ENCODE measurements at regions not wholly inside any gene's neighbourhood (a gene's known extent, or its start where the extent isn't known, plus 50 kb on each side); places are given as distances from the start of the nearest gene placed in this dataset.
A peak's percentile ranks its signal among the peaks of the same experiment; 100 is the strongest.

DNA sequence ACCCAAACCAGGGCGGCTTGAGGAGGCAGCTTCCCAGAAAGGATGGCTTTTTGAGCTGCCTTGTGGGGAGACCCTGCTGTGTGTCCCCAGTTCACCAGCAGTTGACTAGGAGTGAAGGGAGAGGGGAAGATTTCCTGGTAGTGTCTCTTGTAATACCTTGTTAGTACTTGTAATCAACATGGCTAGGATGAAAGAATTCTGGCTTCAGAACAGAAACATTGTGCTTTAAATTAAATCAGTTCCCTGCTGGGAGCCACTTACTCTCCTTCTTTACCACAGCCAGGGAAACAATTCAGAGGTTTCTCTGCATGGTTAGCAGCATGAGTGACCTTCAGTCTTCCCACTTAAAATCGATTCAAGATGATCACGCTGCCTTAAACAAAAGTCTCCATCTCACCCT lies 525.4 kb upstream of the ID4 start:
- no peak for TF ChIP-seq JUND (IDR thresholded peaks at IDR 0.05; ENCODE audit: low read depth)
- DNase-seq (ENCODE audit: low read depth in 1 of 2, low spot score in 1 of 2), result no peak
- in situ Hi-C loops (cut with HindIII; ENCODE audit: low pct_unique_long_range_greater_than_20kb, low sequenced_read_pairs), result no loop called here

DNA sequence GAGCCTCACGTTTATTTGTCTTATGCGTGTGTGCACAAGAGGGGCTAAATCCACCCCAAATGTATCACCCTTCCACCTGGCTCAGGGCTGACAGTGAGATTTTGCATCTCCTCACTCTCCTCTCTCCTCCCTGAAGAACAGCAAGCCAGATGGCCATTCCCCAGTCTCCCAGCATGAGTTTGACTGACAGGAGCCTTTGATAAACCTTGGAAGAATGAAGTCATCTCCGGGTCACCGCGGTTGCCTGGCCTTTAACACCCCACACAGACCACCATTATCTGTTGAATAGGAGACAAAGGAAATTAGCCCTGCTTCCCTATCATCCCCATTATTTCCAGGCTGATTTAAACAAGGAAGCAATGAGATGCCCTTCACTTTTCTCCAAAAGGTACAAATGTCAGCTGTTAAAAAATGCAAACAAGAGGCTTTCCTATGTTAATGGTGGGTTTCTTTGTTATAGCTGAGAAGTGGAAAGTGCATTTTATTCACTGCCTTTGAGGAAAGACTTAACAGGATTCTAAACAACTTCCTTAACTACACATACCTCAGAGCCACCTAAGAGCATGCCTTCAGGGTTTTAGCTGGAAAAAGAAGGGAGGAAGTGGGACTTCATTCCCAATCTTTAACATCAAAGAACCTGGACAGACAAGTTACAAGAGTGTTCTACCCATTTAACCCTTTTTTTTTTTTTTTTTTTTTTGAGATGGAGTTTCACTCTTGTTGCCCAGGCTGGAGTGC lies 524.8 kb upstream of the ID4 start:
- no peak for DNase-seq (ENCODE audit: low read depth in 1 of 2, low spot score in 1 of 2)
- in situ Hi-C loops (cut with HindIII; ENCODE audit: low pct_unique_long_range_greater_than_20kb, low sequenced_read_pairs), result no loop called here
- no peak for TF ChIP-seq JUND (IDR thresholded peaks at IDR 0.05; ENCODE audit: low read depth)

DNA sequence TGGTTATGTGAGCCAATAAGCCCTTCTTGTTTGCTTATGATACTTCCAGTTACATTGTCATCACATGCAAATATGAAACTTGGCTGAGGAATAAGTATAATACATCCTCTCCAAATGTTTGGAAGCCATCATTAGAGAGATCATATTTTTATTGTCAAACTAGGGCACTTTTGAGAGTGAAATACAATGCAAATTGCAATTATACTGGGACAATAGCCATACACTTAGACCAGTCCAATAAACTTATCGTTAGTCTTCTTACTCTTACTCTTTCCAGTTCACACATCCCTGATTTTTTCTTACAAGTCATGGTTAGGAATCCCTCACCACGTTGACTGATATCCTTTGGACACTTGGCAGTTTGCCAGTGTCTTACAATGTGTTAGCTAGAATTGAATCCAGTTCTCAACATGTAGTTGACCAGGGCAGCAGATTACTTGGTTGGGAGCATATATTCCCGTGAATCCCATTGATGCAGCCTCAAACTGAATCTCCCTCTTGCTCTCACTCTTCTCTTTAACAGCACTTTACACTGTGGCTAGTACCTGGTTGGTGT lies 519.7 kb upstream of the ID4 start:
- in situ Hi-C loops (cut with HindIII; ENCODE audit: low pct_unique_long_range_greater_than_20kb, low sequenced_read_pairs), result no loop called here
- DNase-seq (ENCODE audit: low read depth in 1 of 2, low spot score in 1 of 2), result no peak

DNA sequence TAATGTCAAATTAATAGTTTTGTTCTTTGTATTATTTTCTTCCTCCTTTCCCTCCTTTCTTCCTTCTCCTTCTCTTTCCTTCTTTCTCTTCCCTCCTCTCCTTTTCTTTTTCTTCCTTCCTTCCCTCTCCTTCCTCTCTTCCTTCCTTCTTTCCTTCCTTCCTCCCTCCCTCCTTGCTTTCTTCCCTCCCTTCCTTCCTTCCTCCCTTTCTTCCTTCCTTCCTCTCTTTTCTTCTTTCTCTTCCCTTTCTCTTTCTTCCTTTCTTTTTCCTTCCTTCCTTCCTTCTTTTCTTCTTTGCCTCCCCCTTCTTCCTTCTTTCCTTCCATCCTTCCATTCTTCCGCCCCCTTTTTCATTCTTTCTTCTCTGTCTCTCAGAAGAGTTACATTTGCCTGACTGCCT lies 518.2 kb upstream of the ID4 start:
- no peak for TF ChIP-seq JUND (IDR thresholded peaks at IDR 0.05; ENCODE audit: low read depth)
- in situ Hi-C loops (cut with HindIII; ENCODE audit: low pct_unique_long_range_greater_than_20kb, low sequenced_read_pairs), result no loop called here

More for the DNA sequence above, 519.7 kb upstream of the ID4 start:
- TF ChIP-seq JUND (IDR thresholded peaks at IDR 0.05; ENCODE audit: low read depth), result no peak

DNA sequence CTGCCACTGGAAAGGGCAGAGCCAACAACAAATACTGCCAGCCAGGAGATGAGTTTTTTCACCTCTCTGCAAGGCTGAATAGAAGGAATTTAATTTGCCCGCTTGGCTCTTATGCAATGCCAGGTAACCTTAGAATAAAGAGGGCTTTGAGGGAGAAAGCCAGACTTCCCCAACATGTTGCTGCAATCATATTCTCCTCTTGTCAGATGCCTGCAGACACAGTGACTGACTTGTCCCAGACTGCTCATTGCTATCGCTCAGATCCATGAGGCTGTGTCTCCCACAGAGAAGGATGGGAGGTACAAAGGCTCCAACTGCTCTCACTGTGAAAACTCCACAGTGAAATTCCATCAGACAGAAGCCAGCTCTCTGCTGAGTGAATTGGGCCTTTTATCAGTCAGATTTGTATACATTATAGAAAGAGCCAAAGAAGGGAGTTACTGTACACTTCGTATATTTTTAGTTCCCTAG lies 517.0 kb upstream of the ID4 start:
- in situ Hi-C loops (cut with HindIII; ENCODE audit: low pct_unique_long_range_greater_than_20kb, low sequenced_read_pairs), result no loop called here
- DNase-seq (ENCODE audit: low read depth in 1 of 2, low spot score in 1 of 2), result no peak

More for the DNA sequence above, 518.2 kb upstream of the ID4 start:
- no peak for DNase-seq (ENCODE audit: low read depth in 1 of 2, low spot score in 1 of 2)

DNA sequence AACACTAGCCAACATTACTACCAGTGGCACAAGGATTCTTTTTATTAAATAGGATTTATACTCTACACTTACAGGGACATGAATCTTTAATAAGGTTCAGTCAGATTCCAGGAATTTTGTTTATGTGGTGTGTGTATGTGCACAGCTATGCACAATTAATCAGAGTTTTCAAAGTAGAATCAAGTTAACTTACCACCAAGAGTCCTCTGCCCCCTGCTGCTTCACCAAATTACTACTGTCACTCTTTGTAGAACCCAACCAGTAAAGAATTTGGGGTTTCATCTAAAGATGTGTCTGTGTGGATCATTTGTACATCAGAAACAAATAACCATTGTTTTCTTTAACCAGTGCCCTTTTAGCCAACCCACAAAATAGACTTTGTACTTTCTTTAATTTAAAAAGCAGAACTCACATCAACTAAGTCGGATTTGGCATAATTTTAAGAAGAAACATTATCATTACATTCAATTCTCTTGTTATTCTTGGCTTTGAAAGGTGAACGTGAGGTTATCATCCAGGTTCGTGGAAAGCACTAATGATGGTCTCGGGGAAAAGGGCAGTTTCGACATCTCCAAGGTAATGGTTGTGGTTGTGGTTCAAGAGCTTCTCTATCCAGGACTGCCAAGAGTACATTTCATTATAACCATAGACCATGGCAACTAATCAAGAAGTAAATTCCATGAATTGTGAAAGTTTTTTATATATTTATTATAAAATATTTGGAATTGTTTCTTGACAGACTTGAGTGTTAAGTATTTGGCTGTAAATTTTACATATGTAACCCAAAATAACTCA lies 514.3 kb upstream of the ID4 start:
- peak in 1 of 2 experiments; percentile 43 for DNase-seq (ENCODE audit: low read depth in 1 of 2, low spot score in 1 of 2)
- in situ Hi-C loops (cut with HindIII; ENCODE audit: low pct_unique_long_range_greater_than_20kb, low sequenced_read_pairs), result no loop called here
- no peak for TF ChIP-seq JUND (IDR thresholded peaks at IDR 0.05; ENCODE audit: low read depth)

More for the DNA sequence above, 517.0 kb upstream of the ID4 start:
- no peak for TF ChIP-seq JUND (IDR thresholded peaks at IDR 0.05; ENCODE audit: low read depth)

DNA sequence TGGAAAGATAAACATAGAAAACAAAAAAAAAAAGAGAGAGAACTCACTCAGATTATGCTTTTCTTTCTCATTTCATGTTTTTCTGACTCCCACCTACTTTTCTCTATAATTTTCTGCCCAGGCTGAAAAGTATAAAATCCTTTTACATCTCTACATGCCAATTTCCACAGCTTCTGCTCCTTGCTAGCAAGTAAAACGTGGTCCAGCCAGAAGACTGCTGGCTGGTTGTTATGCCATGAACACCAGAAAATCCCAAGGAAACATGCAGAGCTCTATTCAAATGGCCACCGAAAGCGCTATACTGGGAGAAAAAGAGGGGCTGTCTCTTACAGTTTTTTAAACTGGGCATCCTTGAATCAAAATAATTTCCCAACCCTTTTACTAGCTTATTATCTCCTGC lies 512.8 kb upstream of the ID4 start:
- in situ Hi-C loops (cut with HindIII; ENCODE audit: low pct_unique_long_range_greater_than_20kb, low sequenced_read_pairs), result no loop called here
- no peak for TF ChIP-seq JUND (IDR thresholded peaks at IDR 0.05; ENCODE audit: low read depth)
- DNase-seq (ENCODE audit: low read depth in 1 of 2, low spot score in 1 of 2), result no peak

DNA sequence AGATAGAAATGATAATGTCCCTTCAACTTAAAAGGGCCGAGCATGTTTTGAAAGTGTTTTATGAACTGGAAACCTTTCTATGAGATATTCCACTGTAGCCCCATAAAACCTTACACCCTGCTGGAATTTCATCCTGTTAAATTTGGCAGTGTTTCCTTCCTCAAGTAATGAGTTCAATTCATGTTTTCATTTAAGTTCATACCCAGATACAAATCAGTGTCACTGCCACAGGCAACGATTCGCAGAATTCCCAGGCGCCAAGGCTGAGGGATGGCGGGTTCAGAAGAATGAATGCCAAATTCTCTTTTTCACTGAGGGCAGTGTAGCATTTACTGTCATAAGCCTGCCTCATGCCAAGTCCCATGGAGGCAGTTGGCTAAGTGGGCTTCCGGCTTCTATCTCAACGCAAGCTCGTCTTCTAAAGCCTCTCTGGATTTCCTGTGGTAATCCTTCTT lies 511.8 kb upstream of the ID4 start:
- in situ Hi-C loops (cut with HindIII; ENCODE audit: low pct_unique_long_range_greater_than_20kb, low sequenced_read_pairs), result no loop called here
- peak; percentile 86 for TF ChIP-seq JUND (IDR thresholded peaks at IDR 0.05; ENCODE audit: low read depth)
- DNase-seq (ENCODE audit: low read depth in 1 of 2, low spot score in 1 of 2), result peak; percentile 7 to 86

DNA sequence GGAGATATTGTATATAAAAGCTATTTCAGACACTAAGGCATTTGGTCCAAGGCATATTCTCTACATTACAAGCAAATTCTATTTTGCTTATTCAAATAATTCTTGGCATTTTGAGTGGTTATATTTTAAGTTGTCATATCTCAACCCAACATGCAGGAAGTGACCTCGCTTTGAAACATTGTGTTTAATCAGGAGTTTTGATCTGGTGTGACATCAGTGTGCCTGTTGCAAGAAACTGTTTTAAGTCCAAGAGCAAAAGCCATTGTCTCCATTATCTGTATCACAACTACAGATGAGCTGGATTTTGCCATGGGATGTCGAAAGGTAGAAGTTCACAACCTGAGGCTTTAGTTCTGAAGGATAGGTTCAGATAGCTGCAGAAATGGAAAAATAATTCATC lies 509.9 kb upstream of the ID4 start:
- TF ChIP-seq JUND (IDR thresholded peaks at IDR 0.05; ENCODE audit: low read depth), result no peak
- peak in 1 of 2 experiments; percentile 33 for DNase-seq (ENCODE audit: low read depth in 1 of 2, low spot score in 1 of 2)
- in situ Hi-C loops (cut with HindIII; ENCODE audit: low pct_unique_long_range_greater_than_20kb, low sequenced_read_pairs), result no loop called here

DNA sequence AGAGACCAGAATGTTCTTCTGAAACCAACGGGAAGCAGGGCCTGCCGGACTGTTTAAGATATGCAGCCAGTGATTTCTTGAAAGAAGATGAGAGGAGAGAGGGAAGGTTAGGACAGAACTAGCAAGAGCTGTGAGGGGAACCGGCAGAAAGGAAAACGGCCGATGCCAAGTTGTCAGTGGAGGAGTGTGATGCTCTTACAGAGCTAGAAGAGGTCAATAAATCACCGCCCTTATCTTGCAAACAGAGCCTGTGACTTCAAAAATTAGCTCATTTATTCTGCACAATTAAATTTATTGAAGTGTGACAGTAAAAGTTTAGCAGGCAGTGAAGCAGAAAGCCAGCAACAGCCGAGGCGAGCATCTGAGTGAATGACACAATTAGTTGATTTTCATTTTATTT lies 509.5 kb upstream of the ID4 start:
- in situ Hi-C loops (cut with HindIII; ENCODE audit: low pct_unique_long_range_greater_than_20kb, low sequenced_read_pairs), result no loop called here
- no peak for TF ChIP-seq JUND (IDR thresholded peaks at IDR 0.05; ENCODE audit: low read depth)
- no peak for DNase-seq (ENCODE audit: low read depth in 1 of 2, low spot score in 1 of 2)

DNA sequence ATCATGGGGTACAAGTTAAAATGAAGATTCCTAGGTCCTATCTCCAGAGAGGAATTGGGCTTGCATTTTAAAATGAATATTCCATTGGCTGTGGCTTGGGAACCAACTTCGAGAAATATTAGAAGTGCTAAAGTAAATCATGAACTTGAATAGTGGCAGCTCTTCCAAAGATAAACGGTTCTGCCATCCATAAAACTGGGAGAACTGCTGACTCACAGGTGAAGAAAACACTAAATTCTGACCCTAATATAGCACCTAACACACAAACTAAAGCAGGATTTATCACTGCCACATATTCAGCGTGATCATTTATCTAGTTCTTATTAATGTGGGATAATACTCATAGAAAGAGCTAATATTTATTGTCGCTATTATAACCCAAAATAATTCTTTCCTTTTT lies 508.1 kb upstream of the ID4 start:
- DNase-seq (ENCODE audit: low read depth in 1 of 2, low spot score in 1 of 2), result no peak
- no peak for TF ChIP-seq JUND (IDR thresholded peaks at IDR 0.05; ENCODE audit: low read depth)
- in situ Hi-C loops (cut with HindIII; ENCODE audit: low pct_unique_long_range_greater_than_20kb, low sequenced_read_pairs), result no loop called here

DNA sequence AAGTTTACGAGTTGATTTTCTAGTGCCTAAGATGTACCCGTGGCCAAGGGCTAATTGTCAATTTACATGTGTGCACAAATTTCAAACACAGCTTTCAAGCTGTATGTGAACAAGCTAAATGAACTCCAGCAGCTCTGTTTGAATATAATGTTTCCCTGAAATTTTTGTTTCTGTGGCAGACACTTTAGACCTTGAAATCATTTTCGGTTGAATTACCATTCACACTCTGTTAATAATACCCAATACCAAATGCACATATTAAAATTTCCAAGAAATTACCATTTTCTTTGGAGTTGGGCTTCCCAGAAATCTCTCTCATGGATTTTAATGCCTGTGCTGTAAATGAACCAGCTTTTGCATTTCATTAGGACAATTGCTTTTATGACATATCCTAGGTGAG lies 506.1 kb upstream of the ID4 start:
- DNase-seq (ENCODE audit: low read depth in 1 of 2, low spot score in 1 of 2), result no peak
- no peak for TF ChIP-seq JUND (IDR thresholded peaks at IDR 0.05; ENCODE audit: low read depth)
- in situ Hi-C loops (cut with HindIII; ENCODE audit: low pct_unique_long_range_greater_than_20kb, low sequenced_read_pairs), result no loop called here

Measured in T47D (cell line).